ENCODE measurements at regions not wholly inside any gene's neighbourhood (a gene's known extent, or its start where the extent isn't known, plus 50 kb on each side); places are given as distances from the start of the nearest gene placed in this dataset.

GRCh38 chr12:103016381-103016780, 58.9 kb downstream of the ASCL1 start:
- DNase-seq = no peak
- Mint-ChIP-seq H3K27ac (no peak overlapping the region), H3K4me1 (no peaks in the 10 kb centered on the region), H3K4me3 (no peak overlapping the region), H3K36me3 (ENCODE audit: low read depth) (no peaks in the 10 kb centered on the region), H3K9me3 (no peaks in the 10 kb centered on the region), H3K27me3 (ENCODE audit: insufficient read depth) (peaks cover 7% of the 10 kb centered on the region)
- peaks cover 16% of the 10 kb centered on the region for H3K27me3 ChIP-seq (ENCODE audit: control insufficient read depth, insufficient read depth, low read length, poor library complexity, severe bottlenecking)
- H3K4me1 ChIP-seq (ENCODE audit: control insufficient read depth, insufficient read depth, low read length) = no peaks in the 10 kb centered on the region
- no peak overlapping the region for H3K9ac ChIP-seq (ENCODE audit: extremely low read depth, low read length, poor library complexity, severe bottlenecking)
- no peaks in the 10 kb centered on the region for H3K9me3 ChIP-seq (ENCODE audit: control insufficient read depth, low read length)
- H3K36me3 ChIP-seq (ENCODE audit: control insufficient read depth, insufficient read depth, low read length) = no peaks in the 10 kb centered on the region
- H3K27ac ChIP-seq (ENCODE audit: low read depth, low read length) = no peak overlapping the region
- no peak overlapping the region for H3K4me3 ChIP-seq (ENCODE audit: low read length)
- TF ChIP-seq, protein P1, sequence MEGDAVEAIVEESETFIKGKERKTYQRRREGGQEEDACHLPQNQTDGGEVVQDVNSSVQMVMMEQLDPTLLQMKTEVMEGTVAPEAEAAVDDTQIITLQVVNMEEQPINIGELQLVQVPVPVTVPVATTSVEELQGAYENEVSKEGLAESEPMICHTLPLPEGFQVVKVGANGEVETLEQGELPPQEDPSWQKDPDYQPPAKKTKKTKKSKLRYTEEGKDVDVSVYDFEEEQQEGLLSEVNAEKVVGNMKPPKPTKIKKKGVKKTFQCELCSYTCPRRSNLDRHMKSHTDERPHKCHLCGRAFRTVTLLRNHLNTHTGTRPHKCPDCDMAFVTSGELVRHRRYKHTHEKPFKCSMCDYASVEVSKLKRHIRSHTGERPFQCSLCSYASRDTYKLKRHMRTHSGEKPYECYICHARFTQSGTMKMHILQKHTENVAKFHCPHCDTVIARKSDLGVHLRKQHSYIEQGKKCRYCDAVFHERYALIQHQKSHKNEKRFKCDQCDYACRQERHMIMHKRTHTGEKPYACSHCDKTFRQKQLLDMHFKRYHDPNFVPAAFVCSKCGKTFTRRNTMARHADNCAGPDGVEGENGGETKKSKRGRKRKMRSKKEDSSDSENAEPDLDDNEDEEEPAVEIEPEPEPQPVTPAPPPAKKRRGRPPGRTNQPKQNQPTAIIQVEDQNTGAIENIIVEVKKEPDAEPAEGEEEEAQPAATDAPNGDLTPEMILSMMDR (conservative IDR thresholded peaks at IDR 0.05) = no peak

DNA sequence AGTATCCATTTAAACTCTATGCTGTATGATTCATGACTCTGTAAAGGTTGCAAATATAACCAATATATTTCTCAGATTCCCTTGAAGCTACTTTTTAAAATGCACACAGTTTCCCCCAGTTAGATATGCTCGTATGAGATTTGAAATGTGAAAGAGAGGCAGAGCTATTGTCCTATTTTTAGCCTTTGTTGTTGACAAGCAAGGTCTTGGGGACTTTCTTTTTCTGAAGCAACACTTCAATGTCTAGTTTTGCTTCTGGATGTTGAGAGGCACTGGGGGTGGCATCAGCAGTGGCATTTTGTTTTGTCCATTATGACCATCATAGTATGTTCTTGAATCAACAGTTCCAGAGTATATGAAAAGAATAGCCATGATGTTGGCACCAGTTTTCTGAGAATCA, 63.4 kb downstream of the ASCL1 start:
- no peaks in the 10 kb centered on the region for H3K9me3 ChIP-seq (ENCODE audit: control insufficient read depth, low read length)
- no peak overlapping the region for H3K9ac ChIP-seq (ENCODE audit: extremely low read depth, low read length, poor library complexity, severe bottlenecking)
- peaks cover 10% of the 10 kb centered on the region for H3K27me3 ChIP-seq (ENCODE audit: control insufficient read depth, insufficient read depth, low read length, poor library complexity, severe bottlenecking)
- H3K36me3 ChIP-seq (ENCODE audit: control insufficient read depth, insufficient read depth, low read length) = no peaks in the 10 kb centered on the region
- no peaks in the 10 kb centered on the region for H3K27me3 Mint-ChIP-seq (ENCODE audit: insufficient read depth)
- no peak overlapping the region for H3K4me3 Mint-ChIP-seq
- TF ChIP-seq, protein P1 (conservative IDR thresholded peaks at IDR 0.05) = no peak
- no peaks in the 10 kb centered on the region for H3K4me1 Mint-ChIP-seq
- H3K9me3 Mint-ChIP-seq = no peaks in the 10 kb centered on the region
- H3K36me3 Mint-ChIP-seq (ENCODE audit: low read depth) = no peaks in the 10 kb centered on the region
- H3K27ac ChIP-seq (ENCODE audit: low read depth, low read length) = no peak overlapping the region
- H3K4me3 ChIP-seq (ENCODE audit: low read length) = no peak overlapping the region
- H3K4me1 ChIP-seq (ENCODE audit: control insufficient read depth, insufficient read depth, low read length) = no peaks in the 10 kb centered on the region
- no peak overlapping the region for H3K27ac Mint-ChIP-seq
- 40 to 75% methylated on average over 1 of the region's 1 CpG for WGBS, 2 experiments (ENCODE audit: insufficient coverage in 1 of 2, insufficient read length in 1 of 2)
- DNase-seq = no peak

DNA sequence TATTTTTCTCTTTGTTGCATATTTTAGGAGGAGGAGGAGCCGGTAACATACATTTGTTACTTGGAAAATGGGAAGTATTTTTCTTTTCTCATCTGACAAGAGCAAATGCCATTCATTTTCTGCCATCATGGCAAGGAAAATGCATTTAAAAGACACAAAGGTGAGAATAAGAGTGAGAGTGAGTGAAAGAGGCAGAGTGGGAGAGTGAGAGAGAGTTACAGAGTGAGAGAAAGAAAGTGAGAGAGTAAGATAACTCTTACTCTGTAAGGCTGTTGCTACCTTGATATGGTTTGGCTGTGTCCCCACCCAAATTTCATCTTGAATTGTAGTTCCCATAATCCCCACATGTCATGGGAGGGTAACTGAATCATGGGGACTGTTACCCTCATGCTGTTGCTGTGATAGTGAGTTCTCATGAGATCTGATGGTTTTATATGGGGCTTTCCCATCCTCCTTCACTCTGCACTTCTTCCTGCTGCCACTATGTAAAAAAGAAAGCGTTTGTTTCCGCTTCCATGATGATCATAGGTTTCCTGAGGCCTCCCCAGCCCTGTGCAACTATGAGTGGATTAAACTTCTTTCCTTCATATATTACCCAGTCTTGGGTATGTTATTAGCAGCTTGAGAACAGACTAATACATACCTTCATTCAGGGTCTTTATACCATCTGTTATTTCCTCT, 64.2 kb downstream of the ASCL1 start:
- no peaks in the 10 kb centered on the region for H3K36me3 ChIP-seq (ENCODE audit: control insufficient read depth, insufficient read depth, low read length)
- Mint-ChIP-seq H3K36me3 (ENCODE audit: low read depth) (no peaks in the 10 kb centered on the region), H3K4me1 (no peaks in the 10 kb centered on the region), H3K27me3 (ENCODE audit: insufficient read depth) (no peaks in the 10 kb centered on the region), H3K9me3 (no peaks in the 10 kb centered on the region), H3K4me3 (no peak overlapping the region), H3K27ac (no peak overlapping the region)
- no peaks in the 10 kb centered on the region for H3K9me3 ChIP-seq (ENCODE audit: control insufficient read depth, low read length)
- no peaks in the 10 kb centered on the region for H3K4me1 ChIP-seq (ENCODE audit: control insufficient read depth, insufficient read depth, low read length)
- no peak overlapping the region for H3K27ac ChIP-seq (ENCODE audit: low read depth, low read length)
- no peak overlapping the region for H3K9ac ChIP-seq (ENCODE audit: extremely low read depth, low read length, poor library complexity, severe bottlenecking)
- TF ChIP-seq, protein P1 (conservative IDR thresholded peaks at IDR 0.05) = peak; percentile 25
- H3K27me3 ChIP-seq (ENCODE audit: control insufficient read depth, insufficient read depth, low read length, poor library complexity, severe bottlenecking) = peaks cover 10% of the 10 kb centered on the region
- DNase-seq = no peak
- no peak overlapping the region for H3K4me3 ChIP-seq (ENCODE audit: low read length)
- 90% methylated on average over 3 of the region's 3 CpGs for WGBS, 2 experiments (ENCODE audit: insufficient coverage in 1 of 2, insufficient read length in 1 of 2)

Measured in endodermal cell (in vitro differentiated cells).